HepG2 (cell line): ENCODE measurements at regions not wholly inside any gene's neighbourhood (a gene's known extent, or its start where the extent isn't known, plus 50 kb on each side); places are given as distances from the start of the nearest gene placed in this dataset.

Experiments used
- ATAC-seq: fragments of 200-7000 bp; cut with Tn5 transposase; 3 replicates; pipeline ENCODE4 v1.9.1; 2020; ENCODE audit warnings: mild to moderate bottlenecking, moderate library complexity
- BruUV-seq: library from RNA; stranded (reverse); fragments of 400-500 nt; replicated peaks from 2 replicates; lab custom pipeline; 2021; lab: Mats Ljungman, UMichigan
- CTCF ChIA-PET: fragments of 300-600 bp; formaldehyde crosslinking; extraction: SDS; loops from one replicate; lab custom pipeline; 2021; ENCODE audit warnings: low total read pairs, inconsistent platforms, low intra/inter-chr PET ratio; lab: Yijun Ruan, JAX
- POLR2A ChIA-PET: fragments of 350-600 bp; sonication (Branson Sonifier 250); formaldehyde crosslinking; loops from one replicate; lab custom pipeline; 2020; ENCODE audit warnings: antibody characterized with exemption, inconsistent platforms; lab: Yijun Ruan, JAX
- DNase-seq: peaks from one replicate; pipeline ENCODE4 v3.0.0-alpha.2; 2015; ENCODE audit warnings: low spot score
- FAIRE-seq: peaks from 3 replicates; lab custom pipeline; 2011; peaks lifted over from hg19 to GRCh38; lab: Jason Lieb, UNC
- H2AFZ ChIP-seq: one replicate; pipeline ENCODE4 v1.6.1; 2011; ENCODE audit warnings: low read length, inconsistent platforms
- H3K27ac ChIP-seq: fragments of 300-600 bp; 3 replicates; pipeline ENCODE4 v1.8.0; 2011; ENCODE audit warnings: mixed run types, mild to moderate bottlenecking, mixed read lengths, low read length, inconsistent platforms; ENCODE audit not compliant: insufficient read depth; ENCODE audit errors: extremely low read length
- H3K27me3 ChIP-seq, 2 experiments: fragments of 200-600 bp in 1 of 2; 2 replicates in 1 of 2; 3 replicates in 1 of 2; pipeline versions ENCODE4 v1.6.0 to v1.8.0; 2011; ENCODE audit warnings: low read length in 2 of 2, mild to moderate bottlenecking in 2 of 2, moderate library complexity in 2 of 2, inconsistent platforms in 1 of 2; ENCODE audit not compliant: insufficient read depth in 2 of 2, control insufficient read depth in 1 of 2
- H3K36me3 ChIP-seq, 2 experiments: fragments of 200-600 bp in 1 of 2; replicated peaks in 1 of 2; 2 replicates in 1 of 2; 3 replicates in 1 of 2; pipeline versions ENCODE4 v1.5.1 to v1.8.0; 2011; ENCODE audit warnings: low read length in 2 of 2, inconsistent platforms in 1 of 2; ENCODE audit not compliant: insufficient read depth in 2 of 2, control insufficient read depth in 1 of 2
- H3K4me1 ChIP-seq: 2 replicates; pipeline ENCODE4 v1.5.1; 2012; ENCODE audit warnings: low read length, inconsistent platforms; ENCODE audit not compliant: insufficient read depth
- H3K4me2 ChIP-seq: 2 replicates; pipeline ENCODE4 v1.6.0; 2011; ENCODE audit warnings: low read depth, low read length, inconsistent platforms
- H3K4me3 ChIP-seq, 3 experiments: fragments of 200-600 bp in 1 of 3; sonication (generic), shearing (Covaris generic) in 1 of 3; replicated peaks in 1 of 3; 2 replicates each; pipeline ENCODE4 v1.5.1; 2011 to 2016; ENCODE audit warnings: low read length in 3 of 3, inconsistent platforms in 2 of 3, low read depth in 2 of 3, mild to moderate bottlenecking in 2 of 3, control low read depth in 1 of 3, mixed read lengths in 1 of 3; ENCODE audit not compliant: insufficient read depth in 1 of 3
- H3K79me2 ChIP-seq: one replicate; pipeline ENCODE4 v1.6.1; 2011; ENCODE audit warnings: low read length, inconsistent platforms; ENCODE audit not compliant: insufficient read depth
- H3K9ac ChIP-seq: 2 replicates; pipeline ENCODE4 v1.6.0; 2011; ENCODE audit warnings: mild to moderate bottlenecking, low read depth, low read length, inconsistent platforms; ENCODE audit not compliant: insufficient read depth
- H3K9me3 ChIP-seq: 2 replicates; pipeline ENCODE4 v1.5.1; 2012; ENCODE audit warnings: mild to moderate bottlenecking, low read length
- H4K20me1 ChIP-seq: 2 replicates; pipeline ENCODE4 v1.6.0; 2011; ENCODE audit warnings: inconsistent platforms, mild to moderate bottlenecking, low read length, moderate library complexity; ENCODE audit not compliant: insufficient read depth
- WGBS: methylation state at CpG from one replicate; pipeline ENCODE4 v1.1.6; 2017; ENCODE audit warnings: low lambda C conversion rate; 5-methylcytosine and 5-hydroxymethylcytosine counted together
- in situ Hi-C: cut with HindIII; loops from 2 replicates; pipeline ENCODE4 v1.10.0; 2017; ENCODE audit warnings: low pct_unique_long_range_greater_than_20kb; ENCODE audit not compliant: extremely low pct_ligation_motif_present
- intact Hi-C: fragments of 100-400 bp; cut with micrococcal nuclease; formaldehyde crosslinking; loops from one replicate; pipeline ENCODE4 v1.10.0; 2022; ENCODE audit not compliant: unreplicated experiment
- TF ChIP-seq, protein P1 (sequence below), 2 experiments: sonication (generic) in 1 of 2; formaldehyde crosslinking in 1 of 2; IDR thresholded peaks; 2 replicates each; pipeline versions ENCODE4 v1.6.1 to v1.9.0; 2014 to 2022; ENCODE audit warnings: antibody characterized with exemption in 1 of 2, borderline replicate concordance in 1 of 2, inconsistent platforms in 1 of 2, low read depth in 1 of 2, missing genetic modification reagents in 1 of 2
- TF ChIP-seq, protein P2 (sequence below): sonication (generic); formaldehyde crosslinking; IDR thresholded peaks from 2 replicates; pipeline ENCODE4 v1.5.0; 2020; ENCODE audit warnings: mild to moderate bottlenecking, low read depth, missing genetic modification reagents, borderline replicate concordance
- TF ChIP-seq, protein P3 (sequence below): IDR thresholded peaks from 2 replicates; pipeline ENCODE4 v1.6.1; 2016; ENCODE audit warnings: missing genetic modification reagents, missing compliant biosample characterization

DNA sequence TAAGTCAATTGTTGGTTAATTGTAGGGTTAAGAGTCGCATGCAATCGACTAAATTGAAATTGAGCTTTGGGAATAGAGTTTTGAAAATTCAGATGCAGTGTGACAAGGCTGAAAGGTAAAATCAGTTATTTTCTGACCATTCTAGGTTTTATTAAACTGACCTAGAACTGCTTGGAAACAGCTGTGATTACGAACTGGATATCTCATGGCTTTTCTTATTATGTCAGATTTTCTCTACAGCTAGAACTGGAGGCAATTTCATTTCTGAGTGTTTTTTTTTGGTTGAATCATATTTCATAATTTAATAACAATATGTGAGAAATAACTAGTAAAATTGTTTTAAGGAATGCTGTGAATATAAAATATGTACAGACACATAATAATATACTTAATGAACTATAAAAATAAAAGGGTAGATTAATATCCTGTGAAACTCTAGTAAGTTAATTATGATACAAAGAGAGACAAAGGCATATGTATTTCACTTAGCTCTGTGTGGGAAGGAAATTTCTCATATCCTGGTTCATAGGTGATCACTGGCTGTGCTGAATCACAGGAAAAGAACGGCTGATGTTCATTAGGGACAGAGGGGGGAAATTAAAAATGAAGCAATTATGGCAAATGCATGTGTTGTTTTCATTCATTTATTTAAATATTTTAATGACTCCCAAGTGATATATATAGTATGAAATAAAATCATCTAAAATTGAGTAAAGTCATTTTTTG is 403.2 kb downstream of the ZIC1 start (continued):
- TF ChIP-seq, protein P1, sequence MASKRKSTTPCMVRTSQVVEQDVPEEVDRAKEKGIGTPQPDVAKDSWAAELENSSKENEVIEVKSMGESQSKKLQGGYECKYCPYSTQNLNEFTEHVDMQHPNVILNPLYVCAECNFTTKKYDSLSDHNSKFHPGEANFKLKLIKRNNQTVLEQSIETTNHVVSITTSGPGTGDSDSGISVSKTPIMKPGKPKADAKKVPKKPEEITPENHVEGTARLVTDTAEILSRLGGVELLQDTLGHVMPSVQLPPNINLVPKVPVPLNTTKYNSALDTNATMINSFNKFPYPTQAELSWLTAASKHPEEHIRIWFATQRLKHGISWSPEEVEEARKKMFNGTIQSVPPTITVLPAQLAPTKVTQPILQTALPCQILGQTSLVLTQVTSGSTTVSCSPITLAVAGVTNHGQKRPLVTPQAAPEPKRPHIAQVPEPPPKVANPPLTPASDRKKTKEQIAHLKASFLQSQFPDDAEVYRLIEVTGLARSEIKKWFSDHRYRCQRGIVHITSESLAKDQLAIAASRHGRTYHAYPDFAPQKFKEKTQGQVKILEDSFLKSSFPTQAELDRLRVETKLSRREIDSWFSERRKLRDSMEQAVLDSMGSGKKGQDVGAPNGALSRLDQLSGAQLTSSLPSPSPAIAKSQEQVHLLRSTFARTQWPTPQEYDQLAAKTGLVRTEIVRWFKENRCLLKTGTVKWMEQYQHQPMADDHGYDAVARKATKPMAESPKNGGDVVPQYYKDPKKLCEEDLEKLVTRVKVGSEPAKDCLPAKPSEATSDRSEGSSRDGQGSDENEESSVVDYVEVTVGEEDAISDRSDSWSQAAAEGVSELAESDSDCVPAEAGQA (IDR thresholded peaks at IDR 0.05; ENCODE audit: low read depth): no peak
- TF ChIP-seq, protein P1 (CRISPR knock-in tag; IDR thresholded peaks at IDR 0.05; ENCODE audit: borderline replicate concordance): no peak
- TF ChIP-seq, protein P2, sequence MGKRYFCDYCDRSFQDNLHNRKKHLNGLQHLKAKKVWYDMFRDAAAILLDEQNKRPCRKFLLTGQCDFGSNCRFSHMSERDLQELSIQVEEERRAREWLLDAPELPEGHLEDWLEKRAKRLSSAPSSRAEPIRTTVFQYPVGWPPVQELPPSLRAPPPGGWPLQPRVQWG: no peak

DNA sequence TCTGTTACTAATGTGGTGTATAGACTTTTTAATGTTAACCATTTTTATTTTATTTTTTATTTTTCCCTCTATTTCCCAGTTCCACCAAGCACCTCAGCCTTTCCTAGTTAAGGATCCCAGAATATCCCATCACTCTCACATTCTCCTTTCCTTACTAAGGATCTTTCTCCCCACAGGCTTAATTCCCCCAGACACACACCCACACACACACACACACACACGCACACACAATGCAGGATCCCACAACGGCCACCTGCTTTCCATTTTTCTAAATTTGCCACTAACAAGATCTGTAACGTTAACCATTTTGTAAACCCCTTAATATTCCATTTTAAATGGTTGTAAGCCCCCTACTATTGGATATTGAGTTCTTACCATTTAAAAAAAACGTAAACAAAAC is 404.1 kb downstream of the ZIC1 start:
- ATAC-seq: no peak
- no peaks in the 10 kb centered on the region for H3K9me3 ChIP-seq
- BruUV-seq: no TSS peak
- TF ChIP-seq, protein P3, sequence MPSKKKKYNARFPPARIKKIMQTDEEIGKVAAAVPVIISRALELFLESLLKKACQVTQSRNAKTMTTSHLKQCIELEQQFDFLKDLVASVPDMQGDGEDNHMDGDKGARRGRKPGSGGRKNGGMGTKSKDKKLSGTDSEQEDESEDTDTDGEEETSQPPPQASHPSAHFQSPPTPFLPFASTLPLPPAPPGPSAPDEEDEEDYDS (CRISPR knock-in tag): no peak
- TF ChIP-seq, all 625 proteins: peak for 0
- in situ Hi-C loops (no loop called here), intact Hi-C loops (no loop called here)
- H3K79me2 ChIP-seq: no peaks in the 10 kb centered on the region
- no peaks in the 10 kb centered on the region for H3K27me3 ChIP-seq
- H3K27ac ChIP-seq: no peak overlapping the region
- WGBS: 1% methylated on average over 4 of the region's 4 CpGs
- ChIA-PET POLR2A (no interaction called here), CTCF (no interaction called here)
- H3K36me3 ChIP-seq: no peaks in the 10 kb centered on the region
- H3K4me2 ChIP-seq: no peak overlapping the region
- no peak for FAIRE-seq
- H3K9ac ChIP-seq: no peak overlapping the region
- H4K20me1 ChIP-seq: no peaks in the 10 kb centered on the region
- H3K4me3 ChIP-seq: no peak overlapping the region
- H3K4me1 ChIP-seq: no peaks in the 10 kb centered on the region
- no peak overlapping the region for H2AFZ ChIP-seq
- DNase-seq: no peak
